ENCODE measurements at regions not wholly inside any gene's neighbourhood (a gene's known extent, or its start where the extent isn't known, plus 50 kb on each side); places are given as distances from the start of the nearest gene placed in this dataset.

DNA sequence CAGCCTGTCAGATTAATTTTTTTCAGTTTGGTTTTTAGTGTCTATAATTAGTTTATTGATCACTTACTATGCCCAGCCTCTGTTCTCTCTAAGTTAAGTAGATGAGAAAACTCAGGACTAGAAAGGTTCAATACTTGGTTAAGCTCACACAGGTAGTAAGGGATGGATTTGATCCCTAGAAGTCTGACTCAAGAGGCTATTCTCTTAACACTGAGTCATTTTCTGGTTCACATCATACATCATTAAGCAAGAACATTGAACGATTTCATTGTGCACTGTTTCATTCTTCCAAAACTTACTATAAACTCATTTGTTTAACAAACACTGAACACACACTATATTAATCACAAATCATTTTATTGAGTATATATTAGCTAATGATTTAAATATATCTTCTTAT, 54.1 kb upstream of the SLC38A11 start:
- TF ChIP-seq POLR2A (IDR thresholded peaks at IDR 0.05), result no peak
- TF ChIP-seq, protein P1, sequence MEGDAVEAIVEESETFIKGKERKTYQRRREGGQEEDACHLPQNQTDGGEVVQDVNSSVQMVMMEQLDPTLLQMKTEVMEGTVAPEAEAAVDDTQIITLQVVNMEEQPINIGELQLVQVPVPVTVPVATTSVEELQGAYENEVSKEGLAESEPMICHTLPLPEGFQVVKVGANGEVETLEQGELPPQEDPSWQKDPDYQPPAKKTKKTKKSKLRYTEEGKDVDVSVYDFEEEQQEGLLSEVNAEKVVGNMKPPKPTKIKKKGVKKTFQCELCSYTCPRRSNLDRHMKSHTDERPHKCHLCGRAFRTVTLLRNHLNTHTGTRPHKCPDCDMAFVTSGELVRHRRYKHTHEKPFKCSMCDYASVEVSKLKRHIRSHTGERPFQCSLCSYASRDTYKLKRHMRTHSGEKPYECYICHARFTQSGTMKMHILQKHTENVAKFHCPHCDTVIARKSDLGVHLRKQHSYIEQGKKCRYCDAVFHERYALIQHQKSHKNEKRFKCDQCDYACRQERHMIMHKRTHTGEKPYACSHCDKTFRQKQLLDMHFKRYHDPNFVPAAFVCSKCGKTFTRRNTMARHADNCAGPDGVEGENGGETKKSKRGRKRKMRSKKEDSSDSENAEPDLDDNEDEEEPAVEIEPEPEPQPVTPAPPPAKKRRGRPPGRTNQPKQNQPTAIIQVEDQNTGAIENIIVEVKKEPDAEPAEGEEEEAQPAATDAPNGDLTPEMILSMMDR (IDR thresholded peaks at IDR 0.05), result no peak

Data from prostate gland (tissue), 2 donors.